GM19468 (cell line): ENCODE measurements at regions not wholly inside any gene's neighbourhood (a gene's known extent, or its start where the extent isn't known, plus 50 kb on each side); places are given as distances from the start of the nearest gene placed in this dataset.

Experiments
- ATAC-seq: cut with Tn5 transposase; IDR thresholded peaks from one replicate; pipeline ENCODE4 v1.9.1; 2021; ENCODE audit warnings: mild to moderate bottlenecking, moderate library complexity, moderate number of reproducible peaks; ENCODE audit not compliant: unreplicated experiment; ENCODE audit errors: extremely low read depth

DNA sequence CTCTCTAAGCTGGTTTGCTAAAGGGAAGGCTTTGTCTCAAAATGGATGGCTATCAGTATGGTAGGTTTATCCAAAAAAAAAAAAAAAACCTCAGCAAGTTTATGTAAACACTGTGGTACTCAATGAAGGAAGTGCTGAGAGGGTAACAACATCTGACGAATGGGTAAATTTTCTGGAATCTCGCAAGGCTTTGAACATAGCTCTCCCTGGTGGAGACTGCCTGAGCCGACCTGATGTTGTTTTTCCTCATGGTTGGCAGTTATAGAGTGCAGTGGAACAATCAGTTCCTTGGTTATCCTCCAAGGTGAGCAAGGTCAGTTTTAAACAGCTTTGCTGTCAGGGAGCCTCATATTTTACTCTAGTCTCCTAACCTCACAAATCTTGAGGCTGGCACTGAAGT is 94.6 kb downstream of the ZPLD1 start:
- ATAC-seq, result no peak

GRCh38 chr3:102530415-102531181 is 95.8 kb downstream of the ZPLD1 start:
- ATAC-seq, result no peak

GRCh38 chr3:102531686-102532085 is 96.9 kb downstream of the ZPLD1 start:
- ATAC-seq, result no peak

DNA sequence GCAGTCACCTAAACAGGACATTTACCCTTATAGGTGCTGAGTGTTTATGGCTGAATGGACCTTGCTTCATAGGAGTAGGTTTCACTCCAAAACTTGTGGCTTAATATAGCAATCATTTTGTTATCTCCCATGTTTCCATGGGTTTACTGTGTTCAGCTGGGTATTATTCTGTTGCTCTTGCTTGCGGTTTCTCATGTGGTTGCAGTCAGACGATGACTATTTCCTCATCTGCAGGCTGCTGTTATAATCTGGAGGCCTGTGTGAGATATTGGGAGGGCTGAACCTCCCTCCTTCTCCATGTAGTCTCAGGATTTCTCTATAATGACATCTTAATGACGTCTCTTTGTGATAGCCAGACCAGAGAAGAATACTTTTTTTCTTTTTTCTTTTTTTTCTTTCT is 98.1 kb downstream of the ZPLD1 start:
- no peak for ATAC-seq

GRCh38 chr3:102533784-102534183 is 99.0 kb downstream of the ZPLD1 start:
- ATAC-seq, result no peak

DNA sequence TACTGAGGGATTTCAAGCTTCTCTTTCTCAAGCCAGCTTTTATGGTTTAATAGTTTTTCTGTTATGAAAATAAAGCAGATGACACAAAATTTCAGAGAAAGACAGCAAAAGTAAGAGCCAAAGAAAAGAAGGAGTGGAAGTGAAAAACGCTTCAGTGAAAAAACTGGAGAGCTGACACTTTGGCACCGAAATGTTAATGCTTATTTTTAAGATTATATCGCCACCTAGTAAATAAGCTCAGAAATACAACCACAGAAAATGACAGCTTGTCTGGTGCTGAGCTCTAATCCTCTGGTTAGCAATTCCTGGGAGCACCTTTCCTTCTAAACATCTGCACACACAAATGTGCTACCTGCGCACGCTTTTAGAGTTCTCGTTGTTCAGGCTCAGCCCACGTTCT is 101.6 kb downstream of the ZPLD1 start:
- no peak for ATAC-seq

DNA sequence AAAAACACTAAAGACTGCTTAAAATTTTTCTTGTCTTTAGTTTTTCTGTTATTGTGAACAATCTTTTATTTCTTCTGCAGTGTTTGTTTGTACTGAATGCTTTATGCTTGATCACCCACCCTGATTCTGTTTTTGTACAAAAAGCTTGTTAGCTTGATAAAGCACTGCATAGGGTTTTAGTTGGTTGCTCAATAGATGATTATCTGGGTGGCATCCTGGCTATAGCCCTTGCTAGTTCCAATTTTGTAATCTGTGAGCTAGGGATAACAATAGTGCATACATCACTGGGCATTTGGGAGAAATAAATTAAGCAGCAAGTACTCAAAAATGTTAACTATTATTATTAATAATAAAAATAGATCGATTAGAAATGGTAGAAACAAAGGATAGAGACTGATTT is 102.3 kb downstream of the ZPLD1 start:
- no peak for ATAC-seq

DNA sequence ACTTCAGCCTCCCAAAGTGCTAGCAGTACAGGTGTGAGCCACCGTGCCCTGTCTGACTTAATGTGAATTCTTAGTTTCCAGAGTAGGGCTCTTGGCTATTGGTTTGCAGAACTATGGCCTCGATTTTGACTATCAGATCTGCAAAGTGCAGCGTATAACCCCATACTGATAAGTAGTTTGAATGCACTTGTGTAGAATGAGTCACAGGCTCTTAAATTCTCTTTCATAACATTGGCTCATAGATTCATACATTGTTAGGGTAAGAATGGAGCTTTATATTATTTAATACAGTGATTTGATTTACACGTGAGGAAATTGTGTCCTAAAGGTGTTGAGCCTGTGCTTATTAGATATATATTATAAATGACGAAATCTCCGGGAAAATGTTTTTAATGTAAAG is 109.9 kb downstream of the ZPLD1 start:
- no peak for ATAC-seq

DNA sequence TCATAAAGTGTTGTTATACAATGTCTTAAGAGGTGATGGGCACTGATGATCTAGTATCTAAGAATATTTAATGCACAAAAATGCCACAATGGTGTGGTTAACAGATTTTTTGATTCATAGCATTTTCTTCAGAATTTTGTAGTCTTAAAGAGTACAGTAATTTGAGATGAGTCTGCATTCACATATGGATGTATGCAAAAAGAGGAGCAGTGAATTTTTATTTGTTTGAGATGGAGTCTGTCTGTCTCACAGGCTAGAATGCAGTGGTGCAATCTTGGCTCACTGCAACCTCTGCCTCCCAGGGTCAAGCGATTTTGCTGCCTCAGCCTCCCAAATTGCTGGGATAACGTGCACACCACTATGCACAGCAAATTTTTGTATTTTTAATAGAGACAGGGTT is 110.5 kb downstream of the ZPLD1 start:
- no peak for ATAC-seq

- no peak for ATAC-seq
Measured at GRCh38 chr3:102553876-102554275, 119.1 kb downstream of the ZPLD1 start.

DNA sequence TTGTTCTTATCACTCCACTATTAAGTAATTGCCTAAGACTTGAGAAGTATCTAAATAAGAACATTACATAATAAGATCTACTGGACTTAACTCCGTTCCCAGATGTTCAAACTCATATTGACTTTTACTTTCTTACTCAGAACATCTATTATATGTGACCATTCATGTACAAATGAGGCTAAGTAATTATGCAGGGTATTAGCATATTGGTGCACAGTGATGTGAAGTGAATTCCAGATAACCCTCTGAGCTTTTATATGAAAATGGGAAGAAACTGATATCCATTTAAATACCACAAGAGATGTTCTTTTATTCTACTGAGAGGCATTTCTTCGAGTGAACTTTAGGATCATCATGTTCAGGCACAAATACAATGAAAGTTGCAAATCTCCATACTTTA is 135.7 kb downstream of the ZPLD1 start:
- ATAC-seq, result no peak

- ATAC-seq, result no peak
Measured at GRCh38 chr3:102571006-102571405, 136.2 kb downstream of the ZPLD1 start.

DNA sequence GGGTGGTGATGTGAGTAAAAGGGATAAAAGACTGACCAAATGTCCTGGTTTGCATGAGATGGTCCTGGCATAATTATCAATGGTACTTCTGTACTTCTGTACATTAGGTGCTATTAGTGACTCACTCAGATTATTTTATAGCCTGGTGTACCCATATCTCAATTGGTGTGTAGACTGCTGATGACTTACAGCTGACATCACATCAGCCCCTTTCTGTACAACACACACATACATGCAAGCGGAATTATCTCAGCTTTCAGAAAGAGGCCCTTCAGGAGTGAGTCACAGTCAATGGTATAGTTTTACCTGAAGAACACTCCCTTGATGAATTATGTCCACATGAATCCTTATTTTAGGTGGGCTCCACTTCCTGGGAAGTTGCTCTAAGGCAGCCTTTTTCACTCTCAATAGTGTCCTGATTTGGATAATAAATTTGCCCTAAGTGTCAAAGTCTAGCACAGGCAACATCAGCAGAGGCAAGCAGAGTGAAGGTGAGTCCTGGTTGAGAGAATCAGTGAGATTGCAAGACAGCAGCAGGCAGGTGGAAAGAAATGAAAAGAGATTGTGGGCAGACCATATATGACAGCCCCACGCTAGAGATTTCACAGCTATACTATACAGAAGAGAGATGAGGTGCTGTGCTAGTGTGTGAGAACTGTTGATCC is 137.0 kb downstream of the ZPLD1 start:
- ATAC-seq, result no peak

DNA sequence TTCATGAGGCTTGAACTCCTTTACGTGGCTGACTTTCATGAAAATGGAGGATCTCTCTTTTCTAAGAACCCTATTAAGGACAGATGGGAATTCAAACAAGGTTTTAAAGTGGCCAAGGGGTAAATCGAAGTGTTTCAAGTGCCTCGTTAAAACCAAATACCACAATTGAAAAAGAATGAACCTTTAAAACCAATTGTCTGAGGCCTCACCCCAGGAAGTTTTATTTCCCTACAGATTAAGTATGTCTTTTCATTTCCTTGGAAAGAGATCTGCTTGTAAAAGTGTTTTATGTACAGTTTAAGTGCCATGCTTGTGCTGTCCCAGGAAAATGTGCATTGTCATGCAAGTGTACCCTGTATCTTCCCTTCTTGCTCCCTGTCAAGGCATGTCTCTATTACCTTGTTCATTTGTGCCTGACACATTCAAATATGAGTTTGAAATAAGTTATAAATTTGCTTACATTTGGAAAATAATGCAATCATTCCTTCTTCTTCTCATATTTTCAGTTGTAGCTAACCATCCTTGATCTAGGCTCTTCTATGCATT is 138.7 kb downstream of the ZPLD1 start:
- ATAC-seq, result no peak

DNA sequence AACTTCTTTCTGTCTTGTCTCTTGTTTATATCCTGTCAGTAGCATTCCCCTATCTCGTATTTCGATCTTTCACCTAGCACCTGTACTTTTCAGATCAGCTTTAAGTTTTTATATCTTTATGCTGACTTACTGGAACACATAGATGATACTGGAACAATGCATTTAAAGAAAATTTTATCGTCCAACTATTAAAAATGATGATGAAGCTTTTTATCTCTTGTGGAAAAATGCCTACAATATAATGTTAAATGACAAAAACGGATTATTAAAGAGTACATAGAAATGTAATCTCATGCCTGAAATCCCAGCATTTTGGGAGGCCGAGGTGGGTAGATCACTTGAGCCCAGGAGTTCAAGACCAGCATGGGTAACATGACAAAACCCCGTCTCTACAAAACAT is 139.5 kb downstream of the ZPLD1 start:
- no peak for ATAC-seq

DNA sequence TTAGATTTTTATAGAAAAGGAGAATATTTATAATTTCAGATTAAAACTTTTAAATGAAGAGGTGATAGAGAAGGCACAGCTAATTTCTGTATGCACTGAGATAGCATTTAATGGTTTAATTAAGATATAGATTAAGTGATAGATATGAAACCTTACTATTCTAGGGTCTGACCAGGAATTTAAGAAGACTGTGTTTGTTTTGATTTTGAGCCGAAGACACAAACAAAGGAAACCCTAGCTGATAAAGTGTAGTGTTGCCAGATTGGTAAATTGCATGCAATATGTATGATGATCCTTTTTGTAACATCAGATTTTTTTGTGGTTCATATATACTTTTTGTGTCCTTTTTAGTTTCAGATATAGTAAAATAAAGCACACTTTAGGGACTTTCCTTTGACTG is 141.8 kb downstream of the ZPLD1 start:
- ATAC-seq, result no peak

GRCh38 chr3:102577082-102577789 is 142.4 kb downstream of the ZPLD1 start:
- ATAC-seq, result no peak

DNA sequence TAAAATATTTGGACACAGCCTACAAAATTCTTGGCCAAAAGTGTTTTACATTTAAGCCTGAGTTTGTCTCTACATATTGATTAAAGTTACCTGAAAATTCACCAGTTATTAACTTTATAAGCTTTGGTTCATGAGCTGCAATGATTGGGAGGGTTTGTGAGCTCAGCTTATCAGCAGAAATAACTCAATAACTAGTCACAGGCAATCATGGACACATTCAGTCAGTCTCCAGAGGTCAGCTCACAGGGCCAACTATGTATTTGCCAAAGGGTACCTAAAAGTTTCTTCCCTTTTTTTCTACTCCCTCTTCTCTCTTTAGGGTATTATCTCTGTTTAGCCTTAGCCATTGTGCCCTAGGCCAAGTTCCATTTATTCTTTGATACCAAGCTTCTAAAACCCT is 145.9 kb downstream of the ZPLD1 start:
- ATAC-seq, result no peak

GRCh38 chr3:102586485-102586884 is 151.7 kb downstream of the ZPLD1 start:
- no peak for ATAC-seq

DNA sequence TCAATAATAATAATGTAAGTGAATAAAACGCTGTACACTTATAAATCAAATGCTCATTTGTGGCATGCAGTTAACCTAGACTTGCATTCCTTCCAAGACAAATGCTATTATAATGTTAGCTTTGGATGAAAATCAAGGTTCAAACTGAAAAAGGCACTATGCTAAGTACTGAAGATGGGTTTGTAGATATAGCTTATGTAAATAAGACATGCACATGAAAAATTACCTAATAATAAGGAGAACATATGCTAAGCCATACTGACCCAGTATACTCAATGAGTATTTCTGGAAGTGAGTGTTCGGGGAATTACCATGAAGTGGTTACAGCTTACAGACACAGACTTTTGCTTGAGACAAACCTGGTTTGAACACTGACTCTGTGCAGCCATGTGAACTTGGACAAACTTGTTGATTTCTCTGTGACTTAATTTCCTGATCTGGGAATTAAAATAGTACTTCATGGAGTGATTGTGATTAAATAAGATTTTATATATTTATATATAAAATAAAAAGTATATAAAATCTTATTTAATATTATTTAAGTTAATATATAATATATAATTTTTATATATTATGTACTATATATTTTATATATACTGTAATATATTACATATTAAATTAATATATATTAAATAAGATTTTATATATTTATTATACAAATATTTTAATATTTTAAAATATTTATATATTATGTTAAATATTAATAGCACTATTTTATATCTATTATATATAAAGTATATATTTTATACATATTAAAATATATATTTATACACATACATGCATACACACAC is 159.2 kb downstream of the ZPLD1 start:
- no peak for ATAC-seq
